ENCODE measurements at regions not wholly inside any gene's neighbourhood (a gene's known extent, or its start where the extent isn't known, plus 50 kb on each side); places are given as distances from the start of the nearest gene placed in this dataset.

GRCh38 chr11:45037434-45038005 is 86.8 kb upstream of the TP53I11 start:
- no peak for DNase-seq

- DNase-seq: no peak
These were observed 88.2 kb upstream of the TP53I11 start for GRCh38 chr11:45038923-45039322.

- DNase-seq: peak; percentile 88
These were observed 90.9 kb upstream of the TP53I11 start for GRCh38 chr11:45041596-45041995.

- DNase-seq: peak; percentile 86
These were observed 91.9 kb upstream of the TP53I11 start for GRCh38 chr11:45042560-45042959.

GRCh38 chr11:45043755-45044475 is 93.2 kb upstream of the TP53I11 start:
- no peak for DNase-seq

- DNase-seq: no peak
These were observed 95.2 kb upstream of the TP53I11 start for GRCh38 chr11:45045683-45046471.

GRCh38 chr11:45048313-45048841 is 97.7 kb upstream of the TP53I11 start:
- no peak for DNase-seq

GRCh38 chr11:45048870-45049691 is 97.4 kb upstream of the PRDM11 start:
- peak; percentile 86 for DNase-seq

GRCh38 chr11:45050111-45050510 is 96.3 kb upstream of the PRDM11 start:
- DNase-seq: no peak

GRCh38 chr11:45051621-45052020 is 94.8 kb upstream of the PRDM11 start:
- DNase-seq: no peak

GRCh38 chr11:45052361-45052760 is 94.1 kb upstream of the PRDM11 start:
- no peak for DNase-seq

GRCh38 chr11:45053736-45054446 is 92.5 kb upstream of the PRDM11 start:
- DNase-seq: no peak

GRCh38 chr11:45054956-45055355 is 91.5 kb upstream of the PRDM11 start:
- no peak for DNase-seq

- DNase-seq: no peak
These were observed 89.9 kb upstream of the PRDM11 start for GRCh38 chr11:45056529-45056928.

- no peak for DNase-seq
These were observed 88.3 kb upstream of the PRDM11 start for GRCh38 chr11:45057938-45058646.

GRCh38 chr11:45058647-45058950 is 87.8 kb upstream of the PRDM11 start:
- DNase-seq: no peak

- no peak for DNase-seq
These were observed 85.7 kb upstream of the PRDM11 start for GRCh38 chr11:45060707-45061106.

GRCh38 chr11:45061641-45062040 is 84.8 kb upstream of the PRDM11 start:
- no peak for DNase-seq

- no peak for DNase-seq
These were observed 84.3 kb upstream of the PRDM11 start for GRCh38 chr11:45062115-45062514.

- DNase-seq: no peak
These were observed 83.3 kb upstream of the PRDM11 start for GRCh38 chr11:45062974-45063635.

- no peak for DNase-seq
These were observed 82.8 kb upstream of the PRDM11 start for GRCh38 chr11:45063669-45064068.
